CD4-positive, alpha-beta T cell treated with Interferon alpha-2 for 1 hour (primary cell): ENCODE measurements at regions not wholly inside any gene's neighbourhood (a gene's known extent, or its start where the extent isn't known, plus 50 kb on each side); places are given as distances from the start of the nearest gene placed in this dataset.
"Not testable (repeated sequence)": the region's sequence is repeated elsewhere in the genome, so short reads cannot be mapped to it uniquely, and the experiment has no call there.

Source experiments
- DNase-seq, 2 donors: peaks; one replicate each; pipeline ENCODE4 v3.0.0-alpha.2; 2020 to 2022

DNA sequence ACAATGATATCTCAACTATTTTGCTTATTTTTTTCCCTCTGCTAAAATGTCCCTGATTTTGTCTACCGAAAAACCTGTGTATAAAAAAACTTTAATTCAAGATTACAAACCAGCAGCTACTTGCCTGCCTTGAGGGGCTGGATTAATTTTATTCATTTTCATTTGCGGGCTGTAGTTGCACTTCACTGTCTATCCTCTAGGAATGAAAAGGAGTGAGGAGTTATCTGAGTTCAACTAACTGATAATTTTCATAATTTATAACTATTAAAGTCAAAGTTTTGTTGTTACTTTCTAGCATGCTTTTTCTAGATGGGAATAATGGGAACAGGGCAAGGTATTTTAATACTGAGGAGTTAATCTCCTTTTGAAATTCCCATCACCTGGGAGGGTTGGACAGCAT lies 50.3 kb upstream of the AGTPBP1 start:
- DNase-seq, result not testable (repeated sequence)

DNA sequence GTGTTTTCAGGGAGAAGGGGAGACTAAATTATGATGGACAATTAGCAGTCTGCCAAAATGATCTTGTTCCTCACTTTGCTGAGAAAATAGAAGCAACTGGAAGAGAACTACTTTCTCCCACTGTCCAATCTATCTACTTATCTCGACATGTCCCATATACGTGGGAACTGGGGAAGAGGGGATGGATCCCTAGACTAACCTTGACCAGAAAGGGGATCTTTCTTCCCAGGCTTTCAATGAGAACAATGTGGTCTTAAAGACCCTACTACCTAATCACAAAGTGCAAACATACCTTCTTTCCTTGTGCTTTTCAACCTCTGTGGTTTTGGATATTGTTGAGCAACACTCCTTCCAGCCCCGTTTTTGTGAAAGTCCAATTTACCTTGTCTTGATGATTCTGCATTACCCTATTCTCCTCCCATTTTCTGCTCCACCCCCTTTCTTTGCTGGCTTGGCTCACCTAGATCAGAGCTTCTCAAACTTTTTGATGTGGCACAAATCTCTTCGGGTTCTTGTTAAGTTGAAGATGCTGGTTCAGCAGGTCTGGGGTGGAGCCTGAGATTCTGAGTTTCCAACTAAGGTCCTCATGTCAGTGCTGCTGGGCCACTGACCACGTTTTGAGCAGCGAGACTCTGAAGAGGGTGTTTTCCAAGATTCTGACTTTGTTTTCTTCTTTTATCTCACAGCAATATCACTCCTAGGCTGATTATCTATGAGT lies 61.4 kb upstream of the AGTPBP1 start:
- peak; percentile 47 to 79 for DNase-seq

DNA sequence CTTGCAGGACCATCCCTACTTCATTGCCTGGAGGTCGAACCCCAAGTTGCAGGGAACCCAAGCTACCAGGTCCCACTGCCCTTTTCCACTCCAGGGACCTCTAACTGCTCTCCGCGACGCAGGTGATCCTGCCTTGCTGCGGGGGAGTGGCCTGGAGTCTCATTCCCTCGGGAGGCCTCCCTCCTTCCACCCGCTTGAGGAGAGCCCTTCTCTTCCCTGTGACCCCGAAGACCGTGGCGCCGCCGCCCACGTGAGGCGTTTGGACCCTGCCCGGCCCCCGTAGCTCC lies 63.0 kb upstream of the AGTPBP1 start:
- DNase-seq, result not testable (repeated sequence)

DNA sequence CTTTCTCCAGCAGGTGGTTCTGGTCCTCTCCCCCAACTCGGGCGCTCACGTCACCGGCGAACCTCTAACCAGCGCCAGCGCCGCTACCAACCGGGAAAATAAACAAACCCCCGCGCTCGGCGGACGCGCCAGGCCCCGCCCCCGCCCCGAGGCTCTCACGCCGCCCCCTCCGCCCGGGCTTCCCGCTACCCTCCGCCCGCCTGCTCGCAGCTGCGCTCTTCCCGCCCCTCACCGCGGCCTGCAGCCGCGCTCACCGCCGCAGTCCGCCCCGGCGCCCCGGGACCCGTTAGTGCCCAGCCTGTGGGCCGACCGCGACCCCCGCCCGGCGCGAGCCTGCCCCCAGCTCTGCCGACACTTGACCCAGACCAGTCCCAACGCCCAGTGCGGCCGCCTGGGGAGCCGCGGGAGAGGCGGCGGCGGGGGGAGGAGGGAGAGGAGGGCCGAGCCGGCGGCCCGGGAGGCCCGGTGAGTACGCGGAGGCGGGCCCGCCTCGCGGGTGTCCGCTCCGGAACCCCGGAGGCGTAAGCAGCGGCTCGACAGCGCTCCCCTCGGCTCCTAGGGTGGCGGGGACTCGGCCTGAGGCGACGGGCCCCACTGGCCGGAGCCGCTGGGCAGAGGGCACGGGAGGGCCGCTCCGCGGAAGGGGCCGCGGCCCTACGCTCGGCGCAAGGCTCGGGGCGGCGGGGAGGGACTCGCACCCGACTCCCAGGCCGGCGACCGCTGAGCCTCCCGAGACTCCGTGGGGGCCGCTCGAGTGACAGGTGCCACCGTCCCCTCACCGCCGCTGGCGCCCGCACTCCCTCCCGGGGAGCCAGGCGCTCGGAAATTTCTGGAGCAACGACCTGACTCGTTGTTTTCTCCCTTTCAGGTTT lies 63.6 kb upstream of the AGTPBP1 start:
- DNase-seq, result peak; percentile 86 to 89

DNA sequence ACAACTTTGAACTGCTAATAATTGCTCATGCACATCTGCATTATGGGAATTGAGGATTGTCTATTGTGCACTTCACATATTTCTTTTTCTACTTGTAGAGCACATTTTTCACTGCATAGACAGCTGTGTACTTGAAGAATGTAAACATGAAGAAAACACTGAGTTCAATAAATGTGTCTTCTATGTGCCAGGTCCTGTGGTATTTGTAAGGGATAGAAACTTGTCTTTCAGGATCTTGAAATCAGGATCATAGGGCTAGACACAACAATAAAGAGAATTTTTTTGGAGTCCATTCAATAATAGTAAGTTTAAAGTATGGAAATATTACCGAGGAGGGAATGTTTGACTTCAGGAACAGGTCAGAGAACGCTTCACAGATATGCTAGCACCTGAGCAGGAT lies 66.6 kb upstream of the AGTPBP1 start:
- not testable (repeated sequence) for DNase-seq

DNA sequence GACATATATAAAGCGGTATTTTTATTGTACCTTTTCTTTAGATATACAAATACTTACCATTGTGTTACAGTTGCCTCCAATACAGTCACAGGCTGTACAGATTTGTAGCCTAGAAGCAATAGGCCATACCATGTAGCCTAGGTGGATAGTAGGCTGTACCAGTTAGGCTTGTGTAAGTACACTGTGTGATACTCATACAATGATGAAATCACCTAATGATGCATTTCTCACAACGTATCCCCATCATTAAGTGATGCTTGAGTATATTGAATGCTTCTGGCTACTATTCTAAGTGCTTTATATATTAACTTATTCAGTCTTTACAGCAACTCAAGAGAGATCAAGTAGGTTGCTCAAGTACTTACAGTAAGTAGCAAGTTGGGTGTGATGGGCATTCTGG lies 71.6 kb upstream of the AGTPBP1 start:
- not testable (repeated sequence) for DNase-seq

DNA sequence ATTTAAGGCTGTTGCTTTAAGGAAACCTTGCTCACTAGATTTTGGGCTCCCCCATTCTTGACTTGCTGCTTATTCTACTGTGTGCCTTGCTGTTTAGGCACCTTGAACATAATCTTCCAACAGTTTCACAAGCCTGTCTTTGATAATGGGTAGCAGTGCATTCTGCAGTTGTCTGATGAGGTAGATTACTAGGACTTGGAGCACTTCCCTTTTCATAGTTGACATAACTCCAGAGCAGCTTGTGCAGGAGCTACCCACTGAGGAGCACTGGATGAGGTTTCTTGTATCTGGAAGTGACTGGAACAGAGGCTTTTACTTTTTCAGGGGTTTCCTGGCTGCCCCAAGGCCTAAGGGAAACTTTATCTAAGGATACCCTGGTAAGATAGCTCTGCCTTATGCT lies 73.0 kb upstream of the AGTPBP1 start:
- DNase-seq, result not testable (repeated sequence)

DNA sequence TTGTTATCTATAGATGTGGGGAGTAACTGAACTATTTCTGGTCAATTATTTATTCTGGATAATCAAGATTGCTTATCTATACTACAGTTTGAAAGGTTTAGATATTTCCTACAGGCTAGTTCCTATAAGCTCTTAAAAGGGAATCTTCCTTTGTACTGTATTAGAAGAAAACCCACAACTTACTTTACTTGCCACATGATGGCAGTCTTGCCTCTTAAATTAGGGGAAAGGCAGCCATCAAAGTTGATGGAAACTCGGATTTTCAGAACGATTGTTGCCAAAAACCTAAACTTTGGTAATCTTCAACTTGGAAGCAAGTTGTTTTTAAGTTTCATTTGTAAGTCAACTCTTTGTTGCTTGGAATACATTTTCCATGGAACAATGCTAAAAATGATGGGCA lies 77.2 kb upstream of the AGTPBP1 start:
- DNase-seq, result peak; percentile 22 to 67

DNA sequence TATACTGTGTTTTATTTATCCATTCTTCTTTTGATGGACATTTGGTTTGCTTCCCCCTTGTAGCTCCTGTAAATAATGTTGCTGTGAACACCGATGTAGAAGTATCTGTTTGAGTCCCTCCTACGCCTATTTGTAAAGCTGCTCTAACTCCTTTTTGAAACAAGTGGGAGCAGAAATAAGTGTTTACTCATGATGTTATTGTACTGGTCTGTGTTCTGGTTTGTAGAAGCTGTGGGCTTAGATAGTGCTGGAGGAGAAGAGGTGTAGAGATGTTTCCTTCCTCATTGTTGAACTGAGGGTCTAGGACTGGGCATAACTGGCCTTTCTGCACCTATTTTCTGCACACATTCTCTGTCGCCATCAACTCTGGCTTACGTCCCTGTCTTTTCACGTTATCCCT lies 78.8 kb upstream of the AGTPBP1 start:
- not testable (repeated sequence) for DNase-seq

DNA sequence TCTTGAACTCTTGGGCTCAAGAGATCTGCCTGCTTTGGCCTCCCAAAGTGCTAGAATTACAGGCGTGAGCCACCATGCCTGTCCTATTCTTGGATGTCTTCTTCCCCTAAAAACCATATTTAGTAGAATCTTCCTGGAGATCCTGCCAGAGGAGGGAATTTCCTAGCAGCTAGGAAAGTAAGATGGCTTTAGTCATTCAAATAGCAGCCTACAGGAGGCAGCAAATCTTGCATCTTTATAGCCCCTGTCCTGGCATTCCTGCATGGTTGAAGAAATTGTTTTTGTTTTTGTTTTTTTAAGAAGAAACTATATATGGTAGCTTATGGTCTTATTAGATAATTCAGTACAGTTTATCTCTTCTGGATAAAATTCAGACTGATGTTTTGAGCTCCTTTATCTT lies 83.2 kb upstream of the AGTPBP1 start:
- DNase-seq, result peak in 1 of 2 donors; percentile 8

DNA sequence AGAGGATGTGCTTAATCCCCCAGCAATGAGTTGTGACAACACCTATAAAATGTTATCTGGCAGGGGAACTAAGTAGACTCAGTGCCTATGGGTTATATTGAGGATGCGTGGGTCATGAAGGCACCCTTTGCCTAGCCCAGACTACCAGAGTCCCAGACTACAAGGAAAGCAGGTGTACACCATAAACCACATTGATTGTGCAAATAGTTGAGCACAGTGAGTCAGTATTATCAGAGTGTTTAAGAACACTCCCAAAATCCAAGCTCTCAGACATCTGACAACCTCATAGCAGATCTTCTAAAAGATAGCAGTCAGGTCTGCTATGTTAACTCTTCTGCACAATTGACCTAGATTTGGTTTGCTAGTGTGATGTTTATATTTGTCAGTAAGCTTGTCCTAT lies 92.8 kb upstream of the AGTPBP1 start:
- not testable (repeated sequence) for DNase-seq

DNA sequence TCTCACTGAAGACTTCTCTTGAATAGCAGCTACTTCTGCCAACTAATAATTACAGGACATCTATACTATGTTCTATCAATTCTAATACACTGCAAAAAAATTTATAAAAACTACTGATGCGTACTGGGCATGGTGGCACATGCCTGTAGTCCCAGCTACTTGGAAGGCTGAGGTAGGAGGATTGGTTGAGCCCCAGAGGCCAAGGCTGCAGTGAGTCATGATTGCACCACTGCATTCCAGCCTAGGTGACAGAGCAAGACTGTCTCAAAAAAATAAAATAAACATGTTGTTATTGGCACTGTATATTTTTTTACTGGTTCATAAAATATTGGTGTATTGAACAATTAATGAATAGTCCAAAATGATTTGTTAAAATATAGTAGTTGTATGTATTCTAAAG lies 97.0 kb upstream of the NAA35 start:
- DNase-seq, result not testable (repeated sequence)

DNA sequence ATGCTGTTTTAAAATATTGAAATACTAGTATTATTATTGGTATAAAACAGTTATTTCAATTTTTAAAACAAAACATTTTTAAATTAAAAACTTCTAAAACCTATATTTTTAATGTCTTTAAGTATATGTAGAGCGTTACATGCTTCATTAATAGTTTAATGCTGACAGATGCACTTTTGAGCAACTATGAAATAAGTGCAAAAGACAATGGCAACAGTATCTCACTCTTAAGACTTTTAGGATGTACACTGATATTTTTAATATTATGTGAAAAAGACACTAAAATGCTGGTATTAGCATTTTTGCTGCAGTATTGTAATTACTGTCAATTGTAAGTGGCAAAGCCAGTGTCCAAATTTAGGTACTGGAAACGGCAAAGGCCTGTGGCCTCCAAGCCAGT lies 93.2 kb upstream of the NAA35 start:
- not testable (repeated sequence) for DNase-seq

DNA sequence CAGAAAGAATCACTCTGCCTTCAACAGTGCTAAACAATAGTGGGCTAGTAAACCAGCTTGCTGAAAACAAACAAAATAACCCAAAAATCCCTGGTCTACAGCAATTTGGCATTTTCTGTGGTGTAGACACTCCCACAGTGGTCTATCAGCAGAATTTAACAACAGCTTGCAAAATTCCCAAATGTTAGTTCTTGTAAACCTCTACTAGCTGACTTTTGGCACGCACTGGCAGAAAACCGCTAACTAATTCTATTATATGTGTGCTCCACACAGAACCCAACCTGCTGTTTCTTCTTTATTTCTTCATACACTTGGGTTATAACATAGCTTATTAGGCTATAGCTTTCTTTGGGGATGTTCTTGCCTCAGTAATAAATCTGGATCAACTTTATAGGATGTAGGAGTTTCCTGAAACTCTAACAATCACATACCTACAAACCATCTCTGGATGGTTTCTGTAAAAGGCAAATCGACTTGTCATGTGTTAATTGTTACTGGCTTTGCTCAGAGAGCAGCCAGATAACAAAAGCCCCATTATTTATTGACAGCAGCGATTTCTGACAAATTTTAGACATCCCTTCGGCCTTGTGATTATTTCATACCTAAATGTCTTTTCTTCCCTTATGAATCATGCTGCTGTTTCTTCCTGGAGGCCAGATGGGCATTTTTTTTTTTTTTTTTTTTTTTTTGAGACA lies 82.7 kb upstream of the NAA35 start:
- DNase-seq, result no peak

DNA sequence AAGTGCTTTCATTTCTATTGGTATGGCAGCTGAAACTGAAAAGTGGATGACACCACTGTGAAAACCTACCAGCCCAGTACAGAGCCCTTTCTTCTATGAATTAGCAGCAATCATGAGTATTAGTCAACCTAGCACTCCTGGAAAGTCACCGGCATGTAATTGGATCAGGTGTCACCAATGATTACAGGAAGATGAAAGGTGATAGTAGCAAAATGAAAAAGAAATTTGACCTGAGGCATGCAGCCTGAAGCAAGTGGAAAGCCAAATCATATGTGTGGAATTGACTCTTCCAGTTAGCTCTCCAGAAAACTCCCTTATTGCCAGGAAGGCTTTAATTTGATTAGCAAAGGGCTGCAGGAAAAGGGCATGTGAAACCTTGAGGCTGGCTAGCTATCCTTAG lies 81.2 kb upstream of the NAA35 start:
- no peak for DNase-seq

DNA sequence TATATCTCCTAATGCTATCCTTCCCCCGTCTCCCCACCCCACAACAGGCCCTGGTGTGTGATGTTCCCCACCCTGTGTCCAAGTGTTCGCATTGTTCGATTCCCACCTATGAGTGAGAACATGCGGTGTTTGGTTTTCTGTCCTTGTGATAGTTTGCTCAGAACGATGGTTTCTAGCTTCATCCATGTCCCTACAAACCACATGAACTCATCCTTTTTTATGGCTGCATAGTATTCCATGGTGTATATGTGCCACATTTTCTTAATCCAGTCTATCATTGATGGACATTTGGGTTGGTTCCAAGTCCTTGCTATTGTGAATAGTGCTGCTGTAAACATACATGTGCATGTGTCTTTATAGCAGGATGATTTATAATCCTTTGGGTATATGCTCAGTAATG lies 79.1 kb upstream of the NAA35 start:
- not testable (repeated sequence) for DNase-seq

DNA sequence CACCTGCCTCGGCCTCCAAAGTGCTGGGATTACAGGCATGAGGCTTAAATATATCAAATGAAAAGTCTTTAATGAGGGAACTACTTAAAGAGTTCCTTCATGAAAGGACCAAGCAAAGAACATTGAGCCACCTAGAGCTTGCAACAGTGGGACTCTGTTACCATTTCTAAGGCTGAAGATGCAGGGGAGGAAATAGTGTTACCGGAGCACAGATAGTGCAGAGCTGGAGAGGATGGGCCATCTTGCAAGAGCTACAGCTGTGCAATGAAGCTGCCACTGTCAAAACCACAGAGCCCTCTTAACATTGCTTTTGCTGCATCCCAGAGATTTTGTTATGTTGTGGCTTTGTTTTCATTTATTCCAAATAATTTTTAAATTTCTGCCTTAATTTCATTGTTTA lies 77.1 kb upstream of the NAA35 start:
- DNase-seq, result no peak

DNA sequence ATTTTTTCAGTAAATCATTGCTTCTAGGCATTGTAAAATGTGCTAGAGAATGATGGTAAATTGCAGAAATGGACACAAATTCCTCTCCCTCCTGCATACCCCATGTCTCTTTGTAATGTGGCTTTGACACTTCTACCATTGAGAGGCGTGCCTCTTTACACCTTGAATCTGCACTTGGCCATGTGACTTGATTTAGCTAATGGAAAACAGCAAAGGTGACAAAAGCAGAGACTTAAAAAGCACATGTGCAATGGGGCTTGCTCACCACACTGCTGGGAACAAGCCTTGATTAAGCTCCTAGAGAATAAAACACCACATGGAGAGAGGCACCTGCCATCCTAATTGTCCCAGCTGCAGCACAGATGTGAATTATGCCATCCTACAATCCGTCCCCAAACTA lies 69.9 kb upstream of the NAA35 start:
- DNase-seq, result peak in 1 of 2 donors; percentile 21

DNA sequence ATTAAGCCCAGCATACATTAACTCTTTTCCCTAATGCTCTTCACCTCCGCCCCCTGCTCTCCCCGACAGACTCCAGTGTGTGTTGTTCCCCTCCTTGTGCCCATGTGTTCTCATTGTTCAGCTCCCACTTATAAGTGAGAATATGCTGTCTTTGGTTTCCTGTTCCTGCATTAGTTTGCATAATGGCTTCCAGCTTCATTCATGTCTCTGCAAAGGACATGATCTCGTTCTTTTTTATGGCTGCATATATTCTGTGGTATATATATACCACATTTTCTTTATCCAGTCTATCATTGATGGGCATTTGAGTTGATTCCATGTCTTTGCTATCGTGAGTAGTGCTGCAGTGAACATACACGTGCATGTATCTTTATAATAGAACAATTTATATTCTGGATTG lies 69.3 kb upstream of the NAA35 start:
- DNase-seq, result not testable (repeated sequence)

DNA sequence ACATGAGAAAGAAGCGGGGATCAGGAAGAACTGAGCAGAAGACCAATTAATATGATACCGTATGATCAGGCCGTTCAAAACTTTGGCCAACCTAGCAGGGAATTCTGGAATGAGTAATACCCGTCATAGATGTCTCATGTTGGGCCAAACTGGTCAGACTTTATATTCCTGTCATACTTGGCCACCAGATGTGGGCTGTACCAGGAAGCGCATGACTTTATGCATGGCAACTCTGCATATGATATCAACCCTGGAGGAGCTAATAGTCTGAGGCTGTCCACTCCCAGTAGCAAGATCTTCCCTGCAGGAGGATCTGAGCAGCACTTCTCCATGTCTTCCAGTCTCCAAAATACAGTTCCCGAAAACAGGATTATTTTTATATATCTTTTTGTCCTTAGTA lies 68.5 kb upstream of the NAA35 start:
- DNase-seq, result no peak

DNA sequence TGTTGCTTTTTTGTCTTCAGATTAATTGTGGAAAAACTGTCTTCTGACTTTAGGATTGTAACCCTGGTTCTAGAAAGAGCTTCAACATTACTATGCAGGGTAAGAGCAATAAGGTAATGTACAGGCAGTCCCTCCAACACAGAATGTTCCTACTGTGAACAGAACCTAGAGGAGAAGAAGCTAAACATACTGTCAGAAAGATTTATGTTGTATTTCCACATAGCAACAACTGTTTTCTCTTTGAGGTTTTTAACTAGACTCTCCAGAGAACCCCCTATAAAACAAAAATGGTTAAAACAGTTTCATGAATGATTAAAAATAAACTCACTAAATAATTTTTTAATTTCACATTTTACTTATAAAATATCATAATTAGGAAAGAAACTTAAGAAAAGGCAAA lies 64.3 kb upstream of the NAA35 start:
- DNase-seq, result no peak

DNA sequence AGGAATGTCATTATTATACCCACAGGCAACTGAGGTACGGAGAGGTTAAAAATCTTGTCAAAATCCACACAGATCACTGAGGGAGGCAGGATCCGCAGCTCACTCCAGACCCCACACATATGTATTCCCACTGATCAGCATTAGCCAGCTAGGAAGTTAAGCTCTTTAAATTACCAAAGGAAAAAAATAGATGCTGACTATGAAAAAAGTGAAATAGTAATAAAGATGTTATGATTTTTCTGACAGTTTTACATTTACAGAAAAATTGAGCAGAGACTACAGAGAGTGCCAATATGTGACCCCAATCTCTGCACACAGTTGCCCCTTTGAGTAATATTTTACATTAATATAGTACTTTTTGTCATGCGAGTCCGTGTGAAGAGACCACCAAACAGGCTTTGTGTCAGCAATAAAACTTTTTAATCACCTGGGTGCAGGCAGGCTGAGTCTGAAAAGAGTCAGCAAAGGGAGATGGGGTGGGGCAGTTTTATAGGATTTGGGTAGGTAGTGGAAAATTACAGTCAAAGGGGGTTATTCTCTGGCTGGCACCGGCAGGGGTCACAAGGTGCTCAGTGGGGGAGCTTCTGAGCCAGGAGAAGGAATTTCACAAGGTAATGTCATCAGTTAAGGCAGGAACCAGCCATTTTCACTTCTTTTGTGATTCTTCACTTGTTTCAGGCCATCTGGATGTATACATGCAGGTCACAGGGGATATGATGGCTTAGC lies 61.9 kb upstream of the NAA35 start:
- not testable (repeated sequence) for DNase-seq

DNA sequence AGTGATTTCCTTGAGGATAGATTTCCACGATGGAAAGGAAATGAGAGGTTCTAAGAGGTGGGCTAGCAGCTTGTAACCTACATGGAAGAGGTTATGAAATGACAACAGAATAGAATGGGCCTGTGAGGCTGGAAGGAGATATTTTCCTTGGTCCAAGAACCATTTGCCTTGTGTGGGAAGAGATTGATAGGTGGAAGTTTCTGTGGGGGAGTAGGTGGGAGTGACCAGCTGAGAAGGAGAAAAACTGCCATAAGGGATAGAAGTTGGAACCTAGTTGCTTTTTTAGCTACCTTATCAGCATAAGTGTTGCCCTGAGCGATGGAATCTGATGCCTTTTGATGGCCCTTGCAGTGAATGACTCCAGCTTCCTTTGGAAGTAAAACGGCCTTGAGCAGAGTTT lies 60.4 kb upstream of the NAA35 start:
- DNase-seq, result not testable (repeated sequence)
